GM18520 (cell line): ENCODE measurements at regions not wholly inside any gene's neighbourhood (a gene's known extent, or its start where the extent isn't known, plus 50 kb on each side); places are given as distances from the start of the nearest gene placed in this dataset.
"Not testable (repeated sequence)": the region's sequence is repeated elsewhere in the genome, so short reads cannot be mapped to it uniquely, and the experiment has no call there.

Experiments used
- ATAC-seq: cut with Tn5 transposase; IDR thresholded peaks from one replicate; pipeline ENCODE4 v1.9.1; 2021; ENCODE audit not compliant: unreplicated experiment

DNA sequence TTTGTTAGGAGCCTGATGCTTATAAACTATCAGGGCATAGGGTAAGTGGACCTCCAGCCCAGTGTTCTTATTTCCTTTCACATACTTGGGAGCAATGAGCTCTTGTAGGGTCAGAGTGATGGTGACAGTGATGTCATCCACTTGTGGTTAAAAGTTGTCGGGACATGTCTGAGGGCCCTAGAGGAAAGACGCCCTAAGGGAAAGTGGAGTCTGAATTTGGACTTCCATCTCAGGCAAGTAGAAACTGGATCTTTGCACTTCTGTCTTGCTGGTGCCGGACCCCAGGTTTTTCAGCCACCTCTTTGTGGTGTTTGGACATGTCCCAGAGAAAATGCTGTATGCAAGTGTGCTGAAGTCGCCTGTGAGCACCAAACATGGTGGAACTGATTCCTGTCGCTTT, 900.5 kb downstream of the C6orf118 start:
- ATAC-seq, result no peak

DNA sequence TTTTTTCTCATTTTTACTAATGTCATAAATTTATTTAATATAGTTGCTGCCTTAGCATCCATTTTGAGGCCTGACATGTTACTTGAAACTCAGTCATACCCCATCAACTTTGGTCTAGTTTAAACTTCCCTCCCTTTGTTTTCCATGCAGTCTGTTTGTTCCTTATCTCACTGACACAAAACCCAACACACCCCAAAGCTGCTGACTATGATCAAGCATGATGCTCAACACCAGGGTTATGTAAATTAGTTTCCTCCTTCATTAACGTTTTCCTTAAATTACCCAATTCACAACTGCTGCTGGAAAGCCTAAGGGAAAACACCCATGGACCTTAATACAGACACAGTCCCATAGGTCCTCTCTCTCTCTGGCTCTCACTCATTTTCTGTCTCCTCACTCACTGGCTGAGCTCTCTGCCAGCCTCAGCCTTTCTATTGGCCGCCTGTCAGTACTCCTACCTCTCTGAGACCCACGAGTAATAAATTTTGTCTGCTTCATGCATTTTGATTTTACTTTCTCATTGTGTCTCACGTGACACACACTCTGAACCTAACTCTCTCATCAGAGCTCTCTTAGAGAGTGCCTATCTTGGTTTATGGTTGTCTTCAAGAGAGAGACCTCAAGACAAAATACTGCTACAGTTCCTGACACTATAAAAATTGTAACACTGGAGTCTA, 904.5 kb downstream of the C6orf118 start:
- ATAC-seq, result no peak

DNA sequence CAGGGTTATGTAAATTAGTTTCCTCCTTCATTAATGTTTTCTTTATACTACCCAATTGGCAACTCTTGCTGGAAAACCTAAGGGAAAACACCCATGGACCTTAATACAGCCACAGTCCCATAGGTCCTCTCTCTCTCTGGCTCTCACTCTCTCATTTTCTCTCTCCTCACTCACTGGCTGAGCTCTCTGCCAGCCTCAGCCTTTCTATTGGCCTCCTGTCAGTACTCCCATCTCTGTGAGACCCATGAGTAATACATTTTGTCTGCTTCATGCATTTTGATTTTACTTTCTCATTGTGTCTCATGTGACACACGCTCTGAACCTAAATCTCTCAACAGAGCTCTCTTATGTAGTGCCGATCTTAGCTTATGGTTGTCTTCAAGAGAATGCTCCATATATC, 907.5 kb downstream of the C6orf118 start:
- no peak for ATAC-seq

DNA sequence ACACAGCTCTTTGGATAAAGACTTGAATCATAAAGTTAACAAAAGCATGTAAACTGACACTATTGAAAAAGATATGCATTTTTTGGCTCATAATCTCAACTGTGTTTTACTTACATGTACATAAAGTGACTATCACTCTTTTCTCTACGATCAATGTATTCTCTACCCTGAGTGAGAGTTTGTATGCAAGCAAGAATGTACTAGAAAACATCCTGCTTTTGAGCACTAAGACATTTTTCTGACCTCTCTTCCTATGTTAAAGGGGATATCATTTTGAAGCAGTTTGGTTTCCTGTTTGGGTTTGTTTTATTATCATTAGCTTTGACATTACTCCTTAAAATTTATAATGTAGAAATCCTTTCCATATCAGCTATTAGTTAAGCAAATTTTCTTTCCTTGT, 910.8 kb downstream of the C6orf118 start:
- no peak for ATAC-seq

DNA sequence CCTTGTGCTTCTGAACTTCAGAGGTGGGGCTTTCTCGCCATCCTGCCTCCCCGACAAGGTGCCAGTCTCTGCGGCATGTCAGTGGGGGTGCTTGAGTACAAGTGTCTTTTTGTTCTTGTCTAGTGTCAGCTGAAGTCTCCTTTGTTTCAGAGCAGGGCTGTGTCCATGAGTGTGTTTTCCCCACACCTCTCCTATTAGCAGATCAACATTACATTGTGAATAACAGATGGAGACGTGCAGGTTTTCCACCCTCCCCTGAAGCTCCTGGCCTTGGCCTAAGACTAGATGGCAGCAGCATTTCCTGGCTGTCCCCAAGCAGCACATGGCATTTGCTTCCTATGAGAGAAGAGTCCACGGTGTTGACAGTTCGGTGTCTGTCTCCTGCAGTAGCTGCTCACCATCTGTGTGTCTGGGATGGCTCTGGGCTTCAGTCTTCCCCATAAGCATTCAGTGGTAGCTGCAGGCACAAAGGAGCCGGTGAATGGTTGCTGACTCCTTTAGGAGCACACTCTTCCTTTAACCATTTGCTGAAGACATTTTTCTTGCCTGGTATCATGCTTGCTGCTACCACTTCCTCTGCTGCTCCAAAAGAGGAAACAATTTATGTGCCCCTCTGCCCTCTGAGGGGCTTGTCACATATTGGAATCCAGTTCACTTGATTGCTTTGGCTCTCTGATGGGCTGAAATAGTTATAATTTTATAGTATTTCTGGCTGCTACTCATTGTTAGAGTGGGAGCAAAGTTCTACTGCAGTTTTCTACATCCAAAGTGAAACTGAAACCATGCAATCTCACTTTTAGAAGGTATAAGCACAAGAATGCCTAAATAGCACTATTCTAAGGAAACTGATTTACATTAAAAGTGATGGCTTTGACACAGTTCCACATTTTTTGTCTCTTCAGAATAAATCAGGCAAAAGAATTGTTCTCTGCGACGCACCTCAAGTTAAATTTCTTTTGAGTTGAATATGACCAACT, 913.0 kb downstream of the C6orf118 start:
- peak; percentile 46 for ATAC-seq

DNA sequence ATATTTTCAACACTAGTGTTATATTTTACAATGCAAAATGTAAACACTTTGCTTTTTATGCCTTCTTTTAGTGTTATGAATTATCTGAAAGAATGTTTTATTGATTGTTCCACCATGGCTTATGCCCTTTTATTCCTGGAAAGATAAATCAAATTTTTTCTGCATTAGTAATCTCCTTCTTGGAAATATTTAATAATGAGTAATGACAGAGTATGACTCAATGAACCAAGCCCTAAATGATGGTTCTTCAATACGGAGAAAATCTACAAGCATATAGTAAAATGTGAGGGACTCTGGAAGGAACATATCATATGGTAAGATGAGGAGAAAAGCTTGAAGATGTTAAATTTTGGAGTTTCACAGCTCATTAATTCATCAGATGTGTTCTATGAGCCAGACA, 929.6 kb downstream of the C6orf118 start:
- no peak for ATAC-seq

DNA sequence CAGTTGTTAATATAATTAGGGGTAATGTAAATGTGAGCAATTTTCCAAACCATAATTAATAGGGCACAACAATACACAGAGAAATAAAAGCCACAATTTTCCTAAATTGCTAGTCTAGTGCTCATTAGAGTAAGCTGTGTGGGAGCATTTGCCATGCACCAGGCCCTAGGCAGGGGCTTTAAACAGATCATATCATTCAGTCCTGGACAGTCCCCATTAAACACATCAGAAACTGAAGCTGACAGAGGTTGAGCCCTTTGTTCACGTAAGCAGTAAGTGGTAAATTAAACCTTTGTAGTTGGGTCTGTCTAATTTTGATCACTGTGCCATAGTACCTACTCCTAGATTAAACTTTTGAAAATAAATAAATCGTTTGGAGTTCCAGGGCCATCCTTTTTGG, 931.1 kb downstream of the C6orf118 start:
- ATAC-seq, result no peak

DNA sequence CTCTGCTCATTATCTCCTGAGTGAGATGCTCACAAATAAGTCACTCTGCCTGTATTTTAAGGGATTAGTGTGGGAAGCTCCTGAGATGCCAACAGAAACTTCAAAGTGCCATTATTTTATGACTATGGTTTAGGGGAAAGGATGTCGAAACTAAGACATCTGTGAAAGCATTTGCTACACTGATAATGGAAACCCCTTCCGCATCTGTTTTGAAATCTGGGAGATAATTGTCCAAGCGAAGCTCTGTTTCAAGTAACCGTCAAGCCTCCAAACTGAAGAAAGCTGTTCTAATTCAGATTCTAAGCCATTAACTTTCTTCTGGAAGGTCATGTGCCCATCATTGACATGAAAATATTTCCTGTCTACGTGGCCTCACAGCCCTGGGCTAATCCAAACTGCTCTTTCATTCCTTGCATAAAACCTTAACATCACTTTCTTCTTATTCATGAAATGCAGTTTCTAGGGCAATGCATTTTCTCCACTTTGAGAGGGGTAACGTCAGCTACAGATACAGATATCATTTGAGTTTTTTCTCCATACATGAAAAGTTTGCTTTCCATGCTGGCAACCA, 932.0 kb downstream of the C6orf118 start:
- ATAC-seq, result no peak

DNA sequence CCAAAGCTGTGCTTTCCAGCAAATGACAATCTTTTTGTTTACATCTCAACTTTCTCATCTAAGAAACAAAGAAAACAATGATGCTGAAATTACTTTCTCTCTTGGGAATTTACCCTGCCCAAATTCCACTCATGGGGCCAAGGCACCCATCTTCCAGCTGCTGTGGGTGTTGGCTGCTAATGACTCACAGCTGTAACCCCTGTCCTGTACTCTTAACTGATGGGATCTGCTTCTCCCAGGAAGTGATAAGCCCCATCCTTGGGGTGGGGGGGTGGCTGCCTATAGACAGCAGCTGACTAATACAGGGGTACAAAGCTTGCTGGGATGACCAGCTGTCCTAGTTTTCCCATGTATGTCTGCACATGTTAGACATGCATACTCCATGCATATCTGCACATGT, 938.6 kb downstream of the C6orf118 start:
- no peak for ATAC-seq

DNA sequence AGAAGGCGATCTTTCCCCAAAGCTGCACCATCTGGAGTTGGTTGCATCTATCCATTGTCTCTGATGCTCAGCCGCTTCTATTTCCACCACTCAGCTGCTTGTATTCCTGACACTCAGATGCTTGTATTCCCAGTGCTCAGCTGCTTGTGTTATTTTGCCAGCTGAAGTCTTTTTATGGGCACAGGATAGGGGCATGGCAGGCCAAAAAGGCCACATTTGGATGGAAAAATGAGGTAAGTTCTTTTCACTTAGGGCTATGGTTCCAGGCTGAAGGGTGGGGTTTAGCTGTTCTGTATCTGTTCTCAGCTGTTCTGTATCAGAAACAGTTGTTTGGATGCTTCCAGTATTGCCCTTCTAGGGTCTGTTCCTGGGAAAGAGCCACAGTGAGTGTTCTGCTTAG, 944.9 kb downstream of the QKI start:
- ATAC-seq, result no peak

DNA sequence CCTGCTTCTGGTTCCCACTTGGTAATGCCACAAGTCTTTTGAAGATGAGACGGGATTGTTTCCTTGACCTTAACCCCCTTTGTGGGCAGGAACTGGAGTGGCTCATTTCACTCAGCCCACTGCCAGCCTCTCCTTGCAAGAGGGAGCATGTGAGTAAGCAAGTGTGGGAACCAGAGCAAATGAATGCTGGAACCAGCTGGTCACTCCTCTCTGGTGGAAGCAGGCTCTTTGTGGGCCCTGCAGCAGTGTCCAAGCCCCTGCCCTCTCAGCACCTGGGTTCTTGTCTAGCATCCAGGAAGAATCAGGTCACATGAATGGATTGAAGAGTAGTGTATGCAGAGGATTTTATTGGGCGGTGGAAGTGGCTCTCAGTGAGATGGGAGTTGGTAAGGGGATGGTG, 944.5 kb downstream of the QKI start:
- no peak for ATAC-seq

DNA sequence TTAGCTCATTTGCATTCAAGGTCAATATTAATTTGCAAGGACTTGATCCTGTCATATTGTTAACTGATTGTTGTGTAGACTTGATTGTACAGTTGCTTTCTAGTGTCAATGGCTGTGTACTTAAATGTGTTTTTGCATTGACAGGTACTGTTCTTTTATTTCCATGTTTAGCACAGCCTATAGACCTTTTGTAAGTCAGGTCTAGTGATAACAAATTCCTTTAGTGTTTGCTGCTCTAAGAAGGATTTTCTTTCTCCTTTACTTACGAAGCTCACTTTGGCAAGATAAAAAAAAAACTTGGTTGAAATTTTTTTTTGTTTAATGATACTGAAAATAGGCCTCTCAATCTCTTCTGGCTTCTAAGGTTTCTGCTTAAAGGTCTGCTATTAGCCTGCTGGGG, 942.3 kb downstream of the QKI start:
- ATAC-seq, result no peak

DNA sequence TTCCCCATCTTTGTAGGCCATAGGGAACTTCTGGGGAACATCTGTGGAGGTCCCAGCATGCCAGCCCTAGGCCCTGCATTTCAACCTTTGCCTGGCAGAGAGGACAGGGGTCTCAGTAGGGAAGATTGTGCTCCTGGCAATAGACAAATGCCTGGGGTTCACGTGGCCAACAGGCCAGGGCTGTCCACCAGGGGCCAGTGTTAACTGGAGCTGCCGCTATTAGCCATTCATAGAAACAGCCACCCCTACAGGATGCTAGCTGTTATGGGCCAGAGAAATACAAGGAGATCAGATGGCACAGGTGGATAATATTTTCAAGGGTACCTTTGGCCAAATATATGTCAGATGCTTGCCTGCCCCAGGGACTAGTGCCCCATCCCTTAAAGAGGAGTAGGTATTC, 932.9 kb downstream of the QKI start:
- ATAC-seq, result no peak

DNA sequence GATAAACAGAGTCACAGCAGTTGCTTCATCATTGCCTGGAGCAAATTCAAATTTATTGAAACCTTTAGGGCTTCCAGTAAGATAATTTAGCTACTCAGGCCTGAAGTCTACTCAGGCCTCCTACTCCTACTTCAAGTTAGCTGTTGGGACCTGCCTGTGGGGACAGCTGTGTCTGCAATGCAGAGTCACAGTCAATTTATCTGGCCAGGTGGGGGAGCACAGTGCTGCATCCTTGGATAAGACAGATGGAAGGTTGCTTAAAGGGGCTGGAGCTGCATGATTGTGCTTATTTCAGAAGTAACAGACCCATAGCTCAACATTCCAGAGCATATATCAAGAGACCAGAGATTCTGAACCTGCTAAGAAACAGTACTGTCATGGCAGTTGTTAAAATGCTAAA, 932.1 kb downstream of the QKI start:
- no peak for ATAC-seq

DNA sequence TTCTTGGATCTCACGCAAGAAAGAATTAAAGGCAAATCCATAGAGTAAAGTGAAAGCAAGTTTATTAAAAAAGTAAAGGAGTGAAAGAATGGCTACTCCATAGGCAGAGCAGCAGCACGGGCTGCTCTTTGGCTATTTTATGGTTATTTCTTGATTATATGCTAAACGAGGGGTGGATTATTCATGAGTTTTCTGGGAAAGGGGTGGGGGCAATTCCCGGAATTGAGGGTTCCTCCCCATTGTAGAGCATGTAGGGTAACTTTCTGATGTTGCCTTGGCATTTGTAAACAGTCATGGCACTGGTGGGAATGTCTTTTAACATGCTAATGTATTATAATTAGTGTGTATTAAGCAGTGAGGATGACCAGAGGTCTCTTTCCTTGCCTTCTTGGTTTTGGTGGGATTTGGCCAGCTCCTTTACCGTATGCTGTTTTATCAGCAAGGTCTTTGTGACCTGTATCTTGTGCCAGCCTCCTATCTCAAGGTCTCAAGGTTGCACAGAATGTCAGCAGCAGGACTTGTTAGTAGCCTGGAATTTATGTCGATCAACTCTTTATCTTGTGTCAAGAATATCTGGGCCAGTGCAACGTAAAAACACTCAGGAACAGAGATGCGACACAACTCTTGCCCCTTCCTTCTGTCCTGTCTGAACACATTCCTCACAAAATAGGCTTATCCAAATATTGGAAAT, 931.4 kb downstream of the QKI start:
- ATAC-seq, result no peak

DNA sequence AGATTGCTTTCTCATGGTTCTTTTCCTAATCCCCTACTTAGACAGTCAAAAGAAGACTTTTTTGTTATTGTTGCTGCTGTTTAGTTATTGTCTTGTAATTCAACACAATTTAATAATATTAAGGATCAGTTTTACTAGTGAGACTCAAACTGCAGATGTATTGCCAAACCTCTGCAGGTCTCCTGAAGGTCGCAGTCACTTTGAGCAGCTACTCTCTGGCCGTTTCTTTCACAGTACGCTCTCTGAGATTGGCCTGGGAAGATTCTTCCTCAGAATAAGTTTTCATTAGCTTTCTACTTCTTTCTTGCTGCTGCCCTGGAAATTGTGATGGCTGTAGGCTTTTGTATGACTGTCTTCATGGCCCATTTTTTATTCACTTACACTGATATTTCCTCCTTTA, 930.8 kb downstream of the QKI start:
- ATAC-seq, result no peak

DNA sequence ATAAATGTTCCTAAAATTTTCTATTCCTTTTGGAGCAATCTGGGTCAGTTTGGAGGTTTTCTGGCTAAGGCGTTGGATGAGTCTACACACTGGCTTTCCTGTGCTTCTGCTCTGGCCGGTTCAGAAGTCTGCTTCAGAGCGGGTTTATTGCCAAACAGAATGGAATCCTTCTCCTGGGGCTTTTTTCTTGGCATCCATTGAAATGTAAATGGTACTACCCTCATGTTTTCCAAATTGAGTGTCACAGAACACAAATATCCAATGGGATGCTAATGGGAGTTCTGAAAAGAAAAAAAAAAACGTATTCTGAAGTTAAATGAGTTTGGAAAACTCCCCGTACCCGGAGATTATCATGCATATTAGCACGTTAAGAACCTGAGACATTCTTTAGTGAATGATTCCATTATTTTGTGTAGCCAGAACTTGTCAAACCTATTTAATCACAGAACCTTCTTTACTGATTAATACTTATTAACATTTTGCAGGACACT, 930.3 kb downstream of the QKI start:
- no peak for ATAC-seq

DNA sequence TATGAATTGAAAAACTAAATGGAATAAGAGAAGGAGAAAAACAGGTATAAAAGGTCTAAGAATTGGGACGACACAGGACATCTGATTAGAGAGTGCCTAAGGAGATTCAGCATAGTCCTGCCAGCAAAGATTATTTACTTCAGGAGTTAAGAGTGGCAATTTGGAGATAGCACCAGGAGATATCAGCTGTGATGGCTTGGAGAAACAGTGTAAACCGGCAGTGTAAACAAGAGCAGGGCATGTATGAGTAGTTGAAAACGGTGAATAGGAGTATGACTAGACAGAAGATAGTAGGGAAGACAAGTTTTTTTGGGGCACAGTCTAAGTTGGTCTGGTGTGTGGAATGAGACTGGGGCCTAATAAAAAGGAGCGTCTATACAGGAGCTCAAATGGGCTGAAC, 924.9 kb downstream of the QKI start:
- ATAC-seq, result not testable (repeated sequence)

DNA sequence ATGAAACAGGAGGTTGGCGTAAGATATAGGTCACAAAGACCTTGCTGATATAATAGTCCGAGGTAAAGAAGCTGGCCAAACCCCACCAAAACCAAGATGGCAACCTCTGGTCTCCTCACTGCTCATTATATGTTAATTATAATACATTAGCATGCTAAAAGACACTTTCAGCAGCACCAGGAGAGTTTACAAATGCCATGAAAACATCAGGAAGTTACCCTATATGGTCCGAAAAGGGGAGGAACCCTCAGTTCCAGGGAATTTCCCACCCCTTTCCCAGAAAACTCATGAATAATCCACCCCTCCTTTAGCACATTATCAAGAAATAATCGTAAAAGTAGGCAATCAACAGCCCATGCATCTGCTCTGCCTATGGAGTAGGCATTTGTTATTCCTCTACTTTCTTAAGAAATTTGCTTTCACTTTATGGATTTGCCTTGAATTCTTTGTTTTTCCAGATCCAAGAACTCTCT, 923.4 kb downstream of the QKI start:
- no peak for ATAC-seq

DNA sequence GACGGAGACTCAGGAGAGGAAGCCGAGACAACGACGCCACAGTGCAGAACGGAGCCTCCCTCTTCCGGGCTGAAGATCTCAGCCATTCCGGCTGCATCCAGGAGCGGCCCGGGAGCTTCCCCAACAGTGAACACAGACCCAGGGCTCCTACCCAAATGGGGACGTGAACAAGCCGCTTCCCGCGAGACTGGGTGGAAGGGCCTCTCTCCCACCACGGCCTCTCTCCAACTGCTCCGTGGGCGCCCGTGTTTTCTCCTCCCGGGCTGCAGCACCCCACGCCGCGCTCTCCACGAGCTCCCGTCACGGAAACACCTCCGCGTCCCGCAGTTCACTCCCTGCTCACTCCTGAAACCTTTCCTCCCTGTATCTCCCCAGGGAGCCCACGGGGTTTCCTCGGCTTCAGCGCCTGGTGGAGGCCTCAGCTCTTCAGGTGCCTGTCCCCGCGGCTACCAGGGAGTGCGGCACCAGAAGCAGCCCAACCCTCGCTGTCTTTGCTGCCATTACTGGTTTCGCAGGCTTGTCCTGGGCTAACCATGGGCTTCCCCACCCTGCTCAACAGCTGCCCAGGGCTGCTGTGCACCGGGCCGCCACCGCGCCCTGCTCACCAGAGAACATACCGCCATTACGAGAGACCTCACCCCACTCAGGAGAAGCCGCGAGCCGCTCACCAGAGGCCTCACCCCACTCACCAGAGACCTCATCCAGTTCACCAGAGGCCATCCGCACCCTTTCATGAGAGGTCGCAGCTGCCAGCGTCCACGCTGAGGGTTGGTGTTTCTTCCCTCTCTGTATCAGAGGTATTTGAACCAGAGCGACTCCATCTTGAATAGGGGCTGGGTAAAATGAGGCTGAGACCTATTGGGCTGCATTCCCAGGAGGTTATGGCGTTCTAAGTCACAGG, 922.8 kb downstream of the QKI start:
- ATAC-seq, result no peak
